Smooth muscle cell (in vitro differentiated cells): ENCODE measurements at regions not wholly inside any gene's neighbourhood (a gene's known extent, or its start where the extent isn't known, plus 50 kb on each side); places are given as distances from the start of the nearest gene placed in this dataset. TPM values are rescaled to one million over a fixed set of nuclear protein-coding genes. Genes with fewer than 3 reads are reported as not detected.

Experiments used
- DNase-seq: peaks from one replicate; lab custom pipeline; 2025; ENCODE audit not compliant: unreplicated experiment; lab: John Stamatoyannopoulos, UW
- H2AFZ ChIP-seq: fragments of 200-600 bp; sonication (generic); 2 replicates; pipeline ENCODE4 v1.6.0; 2016; ENCODE audit warnings: antibody characterized with exemption, low read depth, mild to moderate bottlenecking
- H3F3A ChIP-seq: fragments of 200-600 bp; sonication (generic); 2 replicates; pipeline ENCODE4 v1.6.0; 2017; ENCODE audit warnings: antibody characterized with exemption, low read depth
- H3K27ac ChIP-seq: fragments of 200-600 bp; sonication (generic); 2 replicates; pipeline ENCODE4 v1.5.1; 2016; ENCODE audit warnings: low read depth, mild to moderate bottlenecking
- H3K27me3 ChIP-seq: fragments of 200-600 bp; sonication (generic); 2 replicates; pipeline ENCODE4 v1.6.1; 2016; ENCODE audit warnings: low read depth, mild to moderate bottlenecking
- H3K36me3 ChIP-seq: fragments of 200-600 bp; sonication (generic); 2 replicates; pipeline ENCODE4 v1.5.1; 2016; ENCODE audit warnings: low read depth
- H3K4me1 ChIP-seq: fragments of 200-600 bp; sonication (generic); 2 replicates; pipeline ENCODE4 v1.5.1; 2016; ENCODE audit warnings: low read depth
- H3K4me2 ChIP-seq: fragments of 200-600 bp; sonication (generic); 2 replicates; pipeline ENCODE4 v1.6.0; 2016; ENCODE audit warnings: mild to moderate bottlenecking
- H3K4me3 ChIP-seq: fragments of 200-600 bp; sonication (generic); 2 replicates; pipeline ENCODE4 v1.5.1; 2016; ENCODE audit warnings: mild to moderate bottlenecking
- H3K79me2 ChIP-seq: fragments of 200-600 bp; sonication (generic); 2 replicates; pipeline ENCODE4 v1.6.0; 2016; ENCODE audit warnings: low read depth, mild to moderate bottlenecking
- H3K9ac ChIP-seq: fragments of 200-600 bp; sonication (generic); 2 replicates; pipeline ENCODE4 v1.6.0; 2016; ENCODE audit warnings: low read depth
- H3K9me3 ChIP-seq: fragments of 200-600 bp; sonication (generic); replicated peaks from 2 replicates; pipeline ENCODE4 v1.5.1; 2016; ENCODE audit warnings: low read depth
- H4K20me1 ChIP-seq: fragments of 200-600 bp; sonication (generic); 2 replicates; pipeline ENCODE4 v1.6.0; 2016; ENCODE audit warnings: low read depth
- WGBS: methylation state at CpG from one replicate; pipeline ENCODE4 v1.1.7; 2016; ENCODE audit warnings: low lambda C conversion rate; 5-methylcytosine and 5-hydroxymethylcytosine counted together
- small RNA-seq: library from RNA; depleted of rRNA; stranded (forward); fragments of <200 nt; gene quantifications from one replicate; pipeline ENCODE3, GENCODE V24; 2014
- TF ChIP-seq, protein P1 (sequence below): fragments of 200-600 bp; sonication (generic); IDR thresholded peaks from 2 replicates; pipeline ENCODE4 v1.5.1; 2017; ENCODE audit warnings: borderline replicate concordance, mild to moderate bottlenecking, antibody characterized with exemption; ENCODE audit not compliant: insufficient read depth, poor library complexity, severe bottlenecking

DNA sequence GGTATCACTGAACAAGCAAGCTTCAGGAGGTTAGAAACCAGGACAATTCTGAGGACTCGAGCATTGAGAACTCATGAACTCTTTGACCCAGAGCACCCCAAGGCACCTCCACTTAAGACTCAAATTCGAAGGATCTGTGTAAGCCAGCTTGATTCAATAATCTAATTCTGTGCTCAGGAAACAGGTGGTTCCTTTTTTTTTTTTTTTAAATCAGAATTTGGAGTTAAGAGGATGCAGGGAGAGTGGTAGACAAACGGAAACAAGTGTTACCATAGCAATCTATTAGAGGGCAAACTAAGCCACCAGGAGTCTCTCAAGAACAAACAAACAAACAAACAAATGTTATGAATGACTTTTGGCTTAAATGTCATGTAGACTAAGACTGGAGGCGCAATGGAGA, 53.8 kb upstream of the DPH5 start:
- DNase-seq = no peak
- Histone ChIP-seq H3K4me3 (no peak overlapping the region), H3K4me2 (no peak overlapping the region), H4K20me1 (no peaks in the 10 kb centered on the region), H3K4me1 (peaks cover 11% of the 10 kb centered on the region), H3K36me3 (peaks cover 3% of the 10 kb centered on the region), H3K27ac (no peak overlapping the region), H2AFZ (no peak overlapping the region), H3K27me3 (no peaks in the 10 kb centered on the region), H3F3A (no peaks in the 10 kb centered on the region), H3K79me2 (no peaks in the 10 kb centered on the region), H3K9me3 (no peaks in the 10 kb centered on the region), H3K9ac (no peak overlapping the region)
- WGBS = 95% methylated on average over 4 of the region's 4 CpGs
- TF ChIP-seq, protein P1, sequence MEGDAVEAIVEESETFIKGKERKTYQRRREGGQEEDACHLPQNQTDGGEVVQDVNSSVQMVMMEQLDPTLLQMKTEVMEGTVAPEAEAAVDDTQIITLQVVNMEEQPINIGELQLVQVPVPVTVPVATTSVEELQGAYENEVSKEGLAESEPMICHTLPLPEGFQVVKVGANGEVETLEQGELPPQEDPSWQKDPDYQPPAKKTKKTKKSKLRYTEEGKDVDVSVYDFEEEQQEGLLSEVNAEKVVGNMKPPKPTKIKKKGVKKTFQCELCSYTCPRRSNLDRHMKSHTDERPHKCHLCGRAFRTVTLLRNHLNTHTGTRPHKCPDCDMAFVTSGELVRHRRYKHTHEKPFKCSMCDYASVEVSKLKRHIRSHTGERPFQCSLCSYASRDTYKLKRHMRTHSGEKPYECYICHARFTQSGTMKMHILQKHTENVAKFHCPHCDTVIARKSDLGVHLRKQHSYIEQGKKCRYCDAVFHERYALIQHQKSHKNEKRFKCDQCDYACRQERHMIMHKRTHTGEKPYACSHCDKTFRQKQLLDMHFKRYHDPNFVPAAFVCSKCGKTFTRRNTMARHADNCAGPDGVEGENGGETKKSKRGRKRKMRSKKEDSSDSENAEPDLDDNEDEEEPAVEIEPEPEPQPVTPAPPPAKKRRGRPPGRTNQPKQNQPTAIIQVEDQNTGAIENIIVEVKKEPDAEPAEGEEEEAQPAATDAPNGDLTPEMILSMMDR = no peak

DNA sequence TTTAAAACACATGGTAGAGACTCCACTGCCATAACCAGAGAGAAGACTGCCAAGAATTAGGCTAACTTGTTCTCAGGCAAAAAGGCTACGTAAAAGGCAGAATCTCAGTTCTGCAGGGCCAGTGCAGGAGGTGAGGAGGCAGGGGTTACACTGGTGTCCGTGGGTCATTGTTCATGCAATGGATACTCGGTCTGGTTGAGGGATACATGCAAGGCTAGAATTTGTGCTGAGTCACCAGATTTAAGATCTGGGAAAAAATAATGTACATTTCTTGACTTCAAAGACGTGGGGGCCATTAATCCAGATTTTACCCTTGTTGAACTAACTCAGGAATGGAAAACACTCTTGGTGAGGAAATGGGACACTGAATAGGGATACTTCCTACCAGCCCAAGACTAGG, 52.3 kb upstream of the DPH5 start:
- DNase-seq = no peak
- TF ChIP-seq, protein P1 = no peak

DNA sequence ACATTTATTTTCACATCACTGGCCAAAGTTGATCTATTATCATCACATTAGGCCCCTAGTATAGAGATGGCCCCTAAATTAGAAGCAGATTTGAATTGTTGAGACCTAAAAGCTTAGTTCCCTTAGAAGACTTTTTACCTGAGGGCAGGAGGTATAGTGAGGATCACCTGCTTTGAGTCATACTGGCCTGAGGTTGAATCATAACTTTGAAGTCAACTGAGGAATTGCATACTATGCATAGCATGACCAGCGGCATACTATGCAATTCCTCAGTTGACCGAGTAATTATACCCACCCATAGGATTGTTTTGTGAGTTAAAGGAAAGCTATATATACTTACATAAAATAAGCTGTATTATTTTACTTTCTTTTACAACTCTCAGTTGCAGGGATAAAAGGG, 50.3 kb upstream of the DPH5 start:
- no peaks in the 10 kb centered on the region for H3K27me3 ChIP-seq
- no peaks in the 10 kb centered on the region for H3K9me3 ChIP-seq
- no peak overlapping the region for H3K4me3 ChIP-seq
- H3K4me1 ChIP-seq = no peaks in the 10 kb centered on the region
- H2AFZ ChIP-seq = no peak overlapping the region
- TF ChIP-seq, protein P1 = no peak
- no peak overlapping the region for H3K4me2 ChIP-seq
- H3K9ac ChIP-seq = no peak overlapping the region
- DNase-seq = no peak
- H3K36me3 ChIP-seq = peaks cover 3% of the 10 kb centered on the region
- no peaks in the 10 kb centered on the region for H3K79me2 ChIP-seq
- 59% methylated on average over 2 of the region's 2 CpGs for WGBS
- H4K20me1 ChIP-seq = no peaks in the 10 kb centered on the region
- no peaks in the 10 kb centered on the region for H3F3A ChIP-seq
- H3K27ac ChIP-seq = peak overlapping the region; percentile 28

More for the DNA sequence above, 52.3 kb upstream of the DPH5 start:
- no peaks in the 10 kb centered on the region for H3K9me3 ChIP-seq
- H3K4me1 ChIP-seq = peaks cover 5% of the 10 kb centered on the region
- WGBS = 99% methylated on average over 4 of the region's 4 CpGs
- no peak overlapping the region for H3K4me2 ChIP-seq
- no peak overlapping the region for H3K27ac ChIP-seq
- H2AFZ ChIP-seq = no peak overlapping the region
- no peaks in the 10 kb centered on the region for H4K20me1 ChIP-seq
- no peaks in the 10 kb centered on the region for H3K27me3 ChIP-seq
- no peak overlapping the region for H3K9ac ChIP-seq
- no peak overlapping the region for H3K4me3 ChIP-seq
- no peaks in the 10 kb centered on the region for H3F3A ChIP-seq
- H3K36me3 ChIP-seq = peaks cover 3% of the 10 kb centered on the region
- H3K79me2 ChIP-seq = no peaks in the 10 kb centered on the region

Small RNAs in the stretch of these regions (small RNA-seq; reads per million reads assigned to genes)
- gene RF00424 = not detected
